ENCODE measurements at regions not wholly inside any gene's neighbourhood (a gene's known extent, or its start where the extent isn't known, plus 50 kb on each side); places are given as distances from the start of the nearest gene placed in this dataset.

- TF ChIP-seq ZNF416 (CRISPR knock-in tag; IDR thresholded peaks at IDR 0.05) (no peak), ELF4 (CRISPR knock-in tag; IDR thresholded peaks at IDR 0.05; ENCODE audit: low read depth) (no peak), ZBTB43 (CRISPR knock-in tag; IDR thresholded peaks at IDR 0.05) (no peak), EMX1 (CRISPR knock-in tag; IDR thresholded peaks at IDR 0.05) (no peak), CBFB (CRISPR knock-in tag; IDR thresholded peaks at IDR 0.05; ENCODE audit: low read depth) (no peak), TCF7 (CRISPR knock-in tag; IDR thresholded peaks at IDR 0.05; ENCODE audit: low read depth) (no peak), HMGA2 (CRISPR knock-in tag; IDR thresholded peaks at IDR 0.05) (no peak)
- TF ChIP-seq, protein P1, sequence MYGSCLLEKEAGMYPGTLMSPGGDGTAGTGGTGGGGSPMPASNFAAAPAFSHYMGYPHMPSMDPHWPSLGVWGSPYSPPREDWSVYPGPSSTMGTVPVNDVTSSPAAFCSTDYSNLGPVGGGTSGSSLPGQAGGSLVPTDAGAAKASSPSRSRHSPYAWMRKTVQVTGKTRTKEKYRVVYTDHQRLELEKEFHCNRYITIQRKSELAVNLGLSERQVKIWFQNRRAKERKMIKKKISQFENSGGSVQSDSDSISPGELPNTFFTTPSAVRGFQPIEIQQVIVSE (CRISPR knock-in tag; IDR thresholded peaks at IDR 0.05; ENCODE audit: borderline replicate concordance): no peak
- ATAC-seq (no peak), DNase-seq (ENCODE audit: low spot score) (no peak)
- no peak overlapping the region for H3K4me3 Mint-ChIP-seq
- H3K4me1 Mint-ChIP-seq: peaks cover 13% of the 10 kb centered on the region
- ChIA-PET CTCF (no interaction called here), POLR2A (no interaction called here)
- H3K36me3 Mint-ChIP-seq: no peaks in the 10 kb centered on the region
- H3K27ac Mint-ChIP-seq: no peak overlapping the region
- no peaks in the 10 kb centered on the region for H3K27me3 Mint-ChIP-seq (ENCODE audit: low read depth)
- H3K9me3 Mint-ChIP-seq: no peaks in the 10 kb centered on the region
Measured at GRCh38 chr4:123924536-123924935, 527.9 kb downstream of the SPRY1 start.

- H3K27me3 Mint-ChIP-seq (ENCODE audit: low read depth): no peaks in the 10 kb centered on the region
- ChIA-PET CTCF (no interaction called here), POLR2A (no interaction called here)
- peaks cover 13% of the 10 kb centered on the region for H3K4me1 Mint-ChIP-seq
- DNase-seq (ENCODE audit: low spot score) (no peak), ATAC-seq (no peak)
- no peak overlapping the region for H3K4me3 Mint-ChIP-seq
- H3K36me3 Mint-ChIP-seq: no peaks in the 10 kb centered on the region
- H3K27ac Mint-ChIP-seq: no peak overlapping the region
- H3K9me3 Mint-ChIP-seq: peaks cover 10% of the 10 kb centered on the region
- TF ChIP-seq ZNF317 (CRISPR knock-in tag; IDR thresholded peaks at IDR 0.05; ENCODE audit: borderline replicate concordance, low read depth) (no peak), ETV6 (CRISPR knock-in tag; IDR thresholded peaks at IDR 0.05) (no peak), ELF4 (CRISPR knock-in tag; IDR thresholded peaks at IDR 0.05; ENCODE audit: low read depth) (no peak), JAZF1 (CRISPR knock-in tag; IDR thresholded peaks at IDR 0.05) (no peak), MLX (CRISPR knock-in tag; IDR thresholded peaks at IDR 0.05) (no peak), AR (CRISPR knock-in tag; IDR thresholded peaks at IDR 0.05) (no peak), GTF2I (CRISPR knock-in tag; conservative IDR thresholded peaks at IDR 0.05) (no peak), ZMAT4 (CRISPR knock-in tag; IDR thresholded peaks at IDR 0.05) (no peak), SMAD4 (CRISPR knock-in tag; IDR thresholded peaks at IDR 0.05) (no peak), TEAD1 (CRISPR knock-in tag; IDR thresholded peaks at IDR 0.05) (no peak)
- TF ChIP-seq, protein P2, sequence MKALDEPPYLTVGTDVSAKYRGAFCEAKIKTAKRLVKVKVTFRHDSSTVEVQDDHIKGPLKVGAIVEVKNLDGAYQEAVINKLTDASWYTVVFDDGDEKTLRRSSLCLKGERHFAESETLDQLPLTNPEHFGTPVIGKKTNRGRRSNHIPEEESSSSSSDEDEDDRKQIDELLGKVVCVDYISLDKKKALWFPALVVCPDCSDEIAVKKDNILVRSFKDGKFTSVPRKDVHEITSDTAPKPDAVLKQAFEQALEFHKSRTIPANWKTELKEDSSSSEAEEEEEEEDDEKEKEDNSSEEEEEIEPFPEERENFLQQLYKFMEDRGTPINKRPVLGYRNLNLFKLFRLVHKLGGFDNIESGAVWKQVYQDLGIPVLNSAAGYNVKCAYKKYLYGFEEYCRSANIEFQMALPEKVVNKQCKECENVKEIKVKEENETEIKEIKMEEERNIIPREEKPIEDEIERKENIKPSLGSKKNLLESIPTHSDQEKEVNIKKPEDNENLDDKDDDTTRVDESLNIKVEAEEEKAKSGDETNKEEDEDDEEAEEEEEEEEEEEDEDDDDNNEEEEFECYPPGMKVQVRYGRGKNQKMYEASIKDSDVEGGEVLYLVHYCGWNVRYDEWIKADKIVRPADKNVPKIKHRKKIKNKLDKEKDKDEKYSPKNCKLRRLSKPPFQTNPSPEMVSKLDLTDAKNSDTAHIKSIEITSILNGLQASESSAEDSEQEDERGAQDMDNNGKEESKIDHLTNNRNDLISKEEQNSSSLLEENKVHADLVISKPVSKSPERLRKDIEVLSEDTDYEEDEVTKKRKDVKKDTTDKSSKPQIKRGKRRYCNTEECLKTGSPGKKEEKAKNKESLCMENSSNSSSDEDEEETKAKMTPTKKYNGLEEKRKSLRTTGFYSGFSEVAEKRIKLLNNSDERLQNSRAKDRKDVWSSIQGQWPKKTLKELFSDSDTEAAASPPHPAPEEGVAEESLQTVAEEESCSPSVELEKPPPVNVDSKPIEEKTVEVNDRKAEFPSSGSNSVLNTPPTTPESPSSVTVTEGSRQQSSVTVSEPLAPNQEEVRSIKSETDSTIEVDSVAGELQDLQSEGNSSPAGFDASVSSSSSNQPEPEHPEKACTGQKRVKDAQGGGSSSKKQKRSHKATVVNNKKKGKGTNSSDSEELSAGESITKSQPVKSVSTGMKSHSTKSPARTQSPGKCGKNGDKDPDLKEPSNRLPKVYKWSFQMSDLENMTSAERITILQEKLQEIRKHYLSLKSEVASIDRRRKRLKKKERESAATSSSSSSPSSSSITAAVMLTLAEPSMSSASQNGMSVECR (CRISPR knock-in tag; IDR thresholded peaks at IDR 0.05; ENCODE audit: borderline replicate concordance): no peak
- TF ChIP-seq, protein P3, sequence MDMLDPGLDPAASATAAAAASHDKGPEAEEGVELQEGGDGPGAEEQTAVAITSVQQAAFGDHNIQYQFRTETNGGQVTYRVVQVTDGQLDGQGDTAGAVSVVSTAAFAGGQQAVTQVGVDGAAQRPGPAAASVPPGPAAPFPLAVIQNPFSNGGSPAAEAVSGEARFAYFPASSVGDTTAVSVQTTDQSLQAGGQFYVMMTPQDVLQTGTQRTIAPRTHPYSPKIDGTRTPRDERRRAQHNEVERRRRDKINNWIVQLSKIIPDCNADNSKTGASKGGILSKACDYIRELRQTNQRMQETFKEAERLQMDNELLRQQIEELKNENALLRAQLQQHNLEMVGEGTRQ (CRISPR knock-in tag; IDR thresholded peaks at IDR 0.05): no peak
- TF ChIP-seq, protein P4, sequence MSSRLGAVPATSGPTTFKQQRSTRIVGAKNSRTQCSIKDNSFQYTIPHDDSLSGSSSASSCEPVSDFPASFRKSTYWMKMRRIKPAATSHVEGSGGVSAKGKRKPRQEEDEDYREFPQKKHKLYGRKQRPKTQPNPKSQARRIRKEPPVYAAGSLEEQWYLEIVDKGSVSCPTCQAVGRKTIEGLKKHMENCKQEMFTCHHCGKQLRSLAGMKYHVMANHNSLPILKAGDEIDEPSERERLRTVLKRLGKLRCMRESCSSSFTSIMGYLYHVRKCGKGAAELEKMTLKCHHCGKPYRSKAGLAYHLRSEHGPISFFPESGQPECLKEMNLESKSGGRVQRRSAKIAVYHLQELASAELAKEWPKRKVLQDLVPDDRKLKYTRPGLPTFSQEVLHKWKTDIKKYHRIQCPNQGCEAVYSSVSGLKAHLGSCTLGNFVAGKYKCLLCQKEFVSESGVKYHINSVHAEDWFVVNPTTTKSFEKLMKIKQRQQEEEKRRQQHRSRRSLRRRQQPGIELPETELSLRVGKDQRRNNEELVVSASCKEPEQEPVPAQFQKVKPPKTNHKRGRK (CRISPR knock-in tag; IDR thresholded peaks at IDR 0.05; ENCODE audit: borderline replicate concordance): no peak
- TF ChIP-seq, protein P5, sequence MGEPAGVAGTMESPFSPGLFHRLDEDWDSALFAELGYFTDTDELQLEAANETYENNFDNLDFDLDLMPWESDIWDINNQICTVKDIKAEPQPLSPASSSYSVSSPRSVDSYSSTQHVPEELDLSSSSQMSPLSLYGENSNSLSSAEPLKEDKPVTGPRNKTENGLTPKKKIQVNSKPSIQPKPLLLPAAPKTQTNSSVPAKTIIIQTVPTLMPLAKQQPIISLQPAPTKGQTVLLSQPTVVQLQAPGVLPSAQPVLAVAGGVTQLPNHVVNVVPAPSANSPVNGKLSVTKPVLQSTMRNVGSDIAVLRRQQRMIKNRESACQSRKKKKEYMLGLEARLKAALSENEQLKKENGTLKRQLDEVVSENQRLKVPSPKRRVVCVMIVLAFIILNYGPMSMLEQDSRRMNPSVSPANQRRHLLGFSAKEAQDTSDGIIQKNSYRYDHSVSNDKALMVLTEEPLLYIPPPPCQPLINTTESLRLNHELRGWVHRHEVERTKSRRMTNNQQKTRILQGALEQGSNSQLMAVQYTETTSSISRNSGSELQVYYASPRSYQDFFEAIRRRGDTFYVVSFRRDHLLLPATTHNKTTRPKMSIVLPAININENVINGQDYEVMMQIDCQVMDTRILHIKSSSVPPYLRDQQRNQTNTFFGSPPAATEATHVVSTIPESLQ (CRISPR knock-in tag; IDR thresholded peaks at IDR 0.05): no peak
Measured at GRCh38 chr4:123929565-123929964, 533.0 kb downstream of the SPRY1 start.

All from WTC11 (cell line).